Osteoblast (primary cell): ENCODE measurements at regions not wholly inside any gene's neighbourhood (a gene's known extent, or its start where the extent isn't known, plus 50 kb on each side); places are given as distances from the start of the nearest gene placed in this dataset.

ENCODE experiments used
- DNase-seq: peaks from one replicate; pipeline ENCODE4 v3.0.0; 2011; ENCODE audit warnings: low spot score, mixed read lengths; ENCODE audit not compliant: insufficient read length; ENCODE audit errors: missing footprints
- H2AFZ ChIP-seq: 2 replicates; pipeline ENCODE4 v1.6.0; 2011; ENCODE audit warnings: mild to moderate bottlenecking, low read length
- H3K27ac ChIP-seq: 2 replicates; pipeline ENCODE4 v1.5.1; 2011; ENCODE audit warnings: mild to moderate bottlenecking, low read depth, low read length, moderate library complexity
- H3K27me3 ChIP-seq: 2 replicates; pipeline ENCODE4 v1.6.0; 2012; ENCODE audit warnings: mild to moderate bottlenecking, control low read depth, inconsistent platforms, low read length, moderate library complexity; ENCODE audit not compliant: insufficient read depth
- H3K36me3 ChIP-seq: 2 replicates; pipeline ENCODE4 v1.5.1; 2011; ENCODE audit warnings: mild to moderate bottlenecking, low read length, control low read depth, moderate library complexity; ENCODE audit not compliant: insufficient read depth
- H3K4me1 ChIP-seq: 2 replicates; pipeline ENCODE4 v1.5.1; 2011; ENCODE audit warnings: mild to moderate bottlenecking, low read length, control low read depth, moderate library complexity; ENCODE audit not compliant: insufficient read depth
- H3K4me2 ChIP-seq: 2 replicates; pipeline ENCODE4 v1.6.0; 2011; ENCODE audit warnings: mild to moderate bottlenecking, low read length; ENCODE audit not compliant: insufficient read depth
- H3K4me3 ChIP-seq: fragments of 200-600 bp; sonication (generic); 3 replicates; pipeline ENCODE4 v1.5.1; 2012; ENCODE audit warnings: mild to moderate bottlenecking, low read length, inconsistent platforms; ENCODE audit not compliant: insufficient read depth
- H3K79me2 ChIP-seq: 2 replicates; pipeline ENCODE4 v1.6.0; 2012; ENCODE audit warnings: mild to moderate bottlenecking, low read length, control low read depth, inconsistent platforms; ENCODE audit not compliant: insufficient read depth
- H3K9me3 ChIP-seq: 2 replicates; pipeline ENCODE4 v1.5.1; 2011; ENCODE audit warnings: low read depth, low read length, control low read depth
- H4K20me1 ChIP-seq: 2 replicates; pipeline ENCODE4 v1.6.0; 2012; ENCODE audit warnings: mild to moderate bottlenecking, low read length, control low read depth; ENCODE audit not compliant: insufficient read depth
- CTCF ChIP-seq: IDR thresholded peaks from 2 replicates; pipeline ENCODE4 v1.5.1; 2011; ENCODE audit warnings: mild to moderate bottlenecking, low read depth, low read length, moderate library complexity; ENCODE audit errors: extremely low read depth

DNA sequence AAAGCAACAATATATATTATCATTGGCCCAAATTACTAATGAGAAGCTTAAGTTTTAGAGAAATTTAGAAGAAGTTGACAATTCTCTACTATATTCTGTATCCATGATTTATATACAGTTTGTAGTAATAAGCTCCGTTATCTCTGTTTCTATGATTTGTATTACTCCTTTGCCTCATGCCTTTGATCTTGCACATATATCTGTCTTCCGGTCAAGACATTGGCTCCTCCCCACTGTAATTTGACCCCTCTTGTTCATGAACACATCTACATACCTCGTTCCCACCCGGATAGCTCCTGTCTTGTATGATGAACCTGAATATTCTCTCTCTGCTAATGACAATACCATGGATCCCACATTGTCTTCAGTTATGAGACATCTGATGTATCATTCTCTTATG lies 581.0 kb upstream of the RGS18 start:
- no peak overlapping the region for H3K4me2 ChIP-seq

GRCh38 chr1:191578281-191578680 lies 580.0 kb upstream of the RGS18 start:
- H3K4me3 ChIP-seq = no peak overlapping the region
- no peaks in the 10 kb centered on the region for H3K27me3 ChIP-seq
- H3K4me2 ChIP-seq = no peak overlapping the region
- H4K20me1 ChIP-seq = no peaks in the 10 kb centered on the region
- H3K9me3 ChIP-seq = no peaks in the 10 kb centered on the region
- H3K36me3 ChIP-seq = no peaks in the 10 kb centered on the region
- TF ChIP-seq CTCF = no peak
- no peak for DNase-seq
- H3K79me2 ChIP-seq = no peaks in the 10 kb centered on the region
- H3K27ac ChIP-seq = no peak overlapping the region
- no peak overlapping the region for H2AFZ ChIP-seq
- H3K4me1 ChIP-seq = no peaks in the 10 kb centered on the region

More for the DNA sequence above, 581.0 kb upstream of the RGS18 start:
- no peak overlapping the region for H3K4me3 ChIP-seq
- no peaks in the 10 kb centered on the region for H3K27me3 ChIP-seq
- no peak overlapping the region for H3K27ac ChIP-seq
- H3K79me2 ChIP-seq = no peaks in the 10 kb centered on the region
- H3K36me3 ChIP-seq = no peaks in the 10 kb centered on the region
- no peaks in the 10 kb centered on the region for H3K9me3 ChIP-seq
- no peak for DNase-seq
- H4K20me1 ChIP-seq = no peaks in the 10 kb centered on the region
- no peaks in the 10 kb centered on the region for H3K4me1 ChIP-seq
- no peak for TF ChIP-seq CTCF
- H2AFZ ChIP-seq = no peak overlapping the region

GRCh38 chr1:191579019-191579418 lies 579.2 kb upstream of the RGS18 start:
- H3K9me3 ChIP-seq = no peaks in the 10 kb centered on the region
- no peaks in the 10 kb centered on the region for H3K36me3 ChIP-seq
- H3K4me3 ChIP-seq = no peak overlapping the region
- no peak overlapping the region for H2AFZ ChIP-seq
- no peaks in the 10 kb centered on the region for H3K79me2 ChIP-seq
- H3K27me3 ChIP-seq = no peaks in the 10 kb centered on the region
- TF ChIP-seq CTCF = no peak
- no peaks in the 10 kb centered on the region for H3K4me1 ChIP-seq
- H4K20me1 ChIP-seq = no peaks in the 10 kb centered on the region
- no peak overlapping the region for H3K4me2 ChIP-seq
- no peak for DNase-seq
- H3K27ac ChIP-seq = no peak overlapping the region

DNA sequence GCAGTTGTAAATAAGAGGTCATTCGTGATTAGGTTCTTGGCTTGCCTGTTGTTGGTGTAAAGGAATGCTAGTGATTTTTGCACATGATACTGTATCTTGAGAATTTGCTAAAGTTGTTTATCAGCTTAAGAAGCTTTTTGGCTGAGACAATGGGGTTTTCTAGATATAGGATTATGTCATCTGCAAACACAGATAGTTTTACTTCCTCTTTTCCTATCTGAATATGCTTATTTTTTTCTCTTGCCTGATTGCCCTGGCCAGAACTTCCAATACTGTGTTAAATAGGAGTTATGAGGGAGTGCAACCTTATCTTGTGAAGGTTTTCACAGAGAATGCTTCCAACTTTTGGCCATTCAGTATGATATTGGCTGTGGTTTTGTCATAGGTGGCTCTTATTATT lies 576.1 kb upstream of the RGS18 start:
- Histone ChIP-seq H3K4me3 (no peak overlapping the region), H2AFZ (no peak overlapping the region), H3K27me3 (no peaks in the 10 kb centered on the region), H3K36me3 (no peaks in the 10 kb centered on the region), H3K79me2 (no peaks in the 10 kb centered on the region), H3K4me2 (no peak overlapping the region), H3K9me3 (no peaks in the 10 kb centered on the region), H3K4me1 (no peaks in the 10 kb centered on the region), H3K27ac (no peak overlapping the region), H4K20me1 (no peaks in the 10 kb centered on the region)
- no peak for TF ChIP-seq CTCF
- no peak for DNase-seq
